CD4-positive, alpha-beta T cell (primary cell): ENCODE measurements at regions not wholly inside any gene's neighbourhood (a gene's known extent, or its start where the extent isn't known, plus 50 kb on each side); places are given as distances from the start of the nearest gene placed in this dataset.

ENCODE experiments used
- ATAC-seq: fragments of 200-7000 bp; cut with Tn5 transposase; one replicate; pipeline ENCODE4 v1.10.0; 2022; ENCODE audit warnings: mild to moderate bottlenecking; ENCODE audit not compliant: poor library complexity
- CTCF ChIA-PET: fragments of 350-600 bp; sonication (Branson Sonifier 250); formaldehyde crosslinking; loops from one replicate; lab custom pipeline; 2021; ENCODE audit warnings: antibody characterized with exemption, inconsistent platforms; lab: Charles Lee
- POLR2A ChIA-PET: fragments of 350-600 bp; sonication (Branson Sonifier 250); formaldehyde crosslinking; loops from one replicate; lab custom pipeline; 2021; ENCODE audit warnings: antibody characterized with exemption, inconsistent platforms; lab: Charles Lee
- DNase-seq, 14 experiments: peaks; one replicate each; pipeline ENCODE4 v3.0.0-alpha.2; 2013 to 2020; ENCODE audit warnings: mixed read lengths in 2 of 14
- H3K27ac ChIP-seq, 2 donors: one replicate each; pipeline versions ENCODE4 v1.5.1 to v1.7.0; 2013; ENCODE audit warnings: low read length in 2 of 2, low read depth in 1 of 2, mild to moderate bottlenecking in 1 of 2
- H3K27me3 ChIP-seq, 2 experiments: 1 replicate in 1 of 2; 2 replicates in 1 of 2; pipeline versions ENCODE4 v1.6.1 to v1.7.0; 2013; ENCODE audit warnings: low read length in 2 of 2, control low read depth in 1 of 2, mild to moderate bottlenecking in 1 of 2, moderate library complexity in 1 of 2; ENCODE audit not compliant: insufficient read depth in 2 of 2, control insufficient read depth in 1 of 2
- H3K36me3 ChIP-seq: one replicate; pipeline ENCODE4 v1.6.1; 2013; ENCODE audit warnings: low read length, control low read depth; ENCODE audit not compliant: insufficient read depth
- H3K4me1 ChIP-seq: one replicate; pipeline ENCODE4 v1.6.1; 2013; ENCODE audit warnings: low read length, control low read depth; ENCODE audit not compliant: insufficient read depth
- H3K4me3 ChIP-seq: one replicate; pipeline ENCODE4 v1.5.1; 2013; ENCODE audit warnings: mild to moderate bottlenecking, low read length, moderate library complexity
- H3K9me3 ChIP-seq, 2 experiments: 1 replicate in 1 of 2; 2 replicates in 1 of 2; pipeline versions ENCODE4 v1.6.1 to v1.7.0; 2013; ENCODE audit warnings: low read length in 2 of 2, mild to moderate bottlenecking in 2 of 2, control low read depth in 1 of 2, moderate library complexity in 1 of 2; ENCODE audit not compliant: control insufficient read depth in 1 of 2, insufficient read depth in 1 of 2
- H3K27ac Mint-ChIP-seq: one replicate; pipeline ENCODE4 v1.8.0; 2020; ENCODE audit warnings: mixed read lengths
- H3K27me3 Mint-ChIP-seq: one replicate; pipeline ENCODE4 v1.8.0; 2021; ENCODE audit warnings: mixed read lengths
- H3K36me3 Mint-ChIP-seq: one replicate; pipeline ENCODE4 v1.8.0; 2021; ENCODE audit warnings: low read depth, mixed read lengths
- H3K4me1 Mint-ChIP-seq: one replicate; pipeline ENCODE4 v1.8.0; 2021; ENCODE audit warnings: low read depth, mixed read lengths
- H3K4me3 Mint-ChIP-seq: one replicate; pipeline ENCODE4 v1.8.0; 2020; ENCODE audit warnings: mild to moderate bottlenecking, mixed read lengths
- H3K9me3 Mint-ChIP-seq: one replicate; pipeline ENCODE4 v1.8.0; 2020; ENCODE audit warnings: mixed read lengths
- CTCF ChIP-seq: fragments of 200-600 bp; IDR thresholded peaks from one replicate; pipeline ENCODE4 v1.8.0; 2022; ENCODE audit warnings: antibody characterized with exemption, mild to moderate bottlenecking
- intact Hi-C, 2 experiments: fragments of 100-400 bp; cut with DNase I in 1 of 2; cut with micrococcal nuclease in 1 of 2; formaldehyde crosslinking; loops; one replicate each; pipeline versions ENCODE4 v1.15.1 to v1.9.0; 2023 to 2025; cut with DNase I, micrococcal nuclease

- TF ChIP-seq CTCF, result no peak
- H3K9me3 ChIP-seq, result peaks cover 4 to 5% of the 10 kb centered on the region in 2 experiments
- DNase-seq (no peak), ATAC-seq (no peak)
- ChIA-PET CTCF (no interaction called here), POLR2A (no interaction called here)
- intact Hi-C loops, result no loop called here
- no peaks in the 10 kb centered on the region for H3K36me3 ChIP-seq
- Mint-ChIP-seq H3K4me3 (no peak overlapping the region), H3K9me3 (peaks cover 4% of the 10 kb centered on the region), H3K4me1 (no peaks in the 10 kb centered on the region), H3K27me3 (peaks cover 38% of the 10 kb centered on the region), H3K27ac (no peak overlapping the region), H3K36me3 (no peaks in the 10 kb centered on the region)
- H3K4me3 ChIP-seq, result no peak overlapping the region
- no peaks in the 10 kb centered on the region for H3K4me1 ChIP-seq
- no peak overlapping the region for H3K27ac ChIP-seq
- H3K27me3 ChIP-seq, result peaks cover 6 to 9% of the 10 kb centered on the region in 2 experiments
Measured at GRCh38 chr14:61160798-61161197, 120.3 kb downstream of the TMEM30B start.

GRCh38 chr14:61154641-61155040 is 126.5 kb downstream of the TMEM30B start:
- peaks cover 27% of the 10 kb centered on the region for H3K27me3 Mint-ChIP-seq
- H3K4me3 Mint-ChIP-seq, result no peak overlapping the region
- Histone ChIP-seq H3K4me3 (no peak overlapping the region), H3K27ac (no peak overlapping the region), H3K4me1 (no peaks in the 10 kb centered on the region), H3K9me3 (no peaks in the 10 kb centered on the region), H3K36me3 (no peaks in the 10 kb centered on the region), H3K27me3 (peaks cover 5 to 6% of the 10 kb centered on the region in 2 experiments)
- POLR2A ChIA-PET, result no interaction called here
- CTCF ChIA-PET, result interaction anchor here (0.7 kb wide), 1 partner anchor 13 kb away, joined by 4 read pairs; no protein-coding TSS in a partner anchor
- ATAC-seq (no peak), DNase-seq (no peak)
- H3K36me3 Mint-ChIP-seq, result no peaks in the 10 kb centered on the region
- no peak overlapping the region for H3K27ac Mint-ChIP-seq
- H3K9me3 Mint-ChIP-seq, result no peaks in the 10 kb centered on the region
- no peak for TF ChIP-seq CTCF
- intact Hi-C loops, result no loop called here
- H3K4me1 Mint-ChIP-seq, result no peaks in the 10 kb centered on the region

- Mint-ChIP-seq H3K27me3 (peaks cover 28% of the 10 kb centered on the region), H3K27ac (no peak overlapping the region), H3K4me1 (no peaks in the 10 kb centered on the region), H3K4me3 (no peak overlapping the region), H3K9me3 (no peaks in the 10 kb centered on the region), H3K36me3 (no peaks in the 10 kb centered on the region)
- Histone ChIP-seq H3K9me3 (no peaks in the 10 kb centered on the region), H3K36me3 (no peaks in the 10 kb centered on the region), H3K27ac (no peak overlapping the region), H3K27me3 (peaks cover 3 to 5% of the 10 kb centered on the region in 2 experiments), H3K4me3 (no peak overlapping the region), H3K4me1 (no peaks in the 10 kb centered on the region)
- CTCF ChIA-PET, result no interaction called here
- TF ChIP-seq CTCF, result no peak
- ATAC-seq (no peak), DNase-seq (peak in 2 of 14 experiments; percentile 5 to 14)
- POLR2A ChIA-PET, result no interaction called here
- intact Hi-C loops, result no loop called here
Measured at GRCh38 chr14:61153914-61154545, 127.1 kb downstream of the TMEM30B start.
